Fibroblast of skin of abdomen (primary cell): ENCODE measurements at regions not wholly inside any gene's neighbourhood (a gene's known extent, or its start where the extent isn't known, plus 50 kb on each side); places are given as distances from the start of the nearest gene placed in this dataset.

ENCODE experiments used
- DNase-seq: peaks from one replicate; pipeline ENCODE4 v3.0.0-alpha.2; 2013

DNA sequence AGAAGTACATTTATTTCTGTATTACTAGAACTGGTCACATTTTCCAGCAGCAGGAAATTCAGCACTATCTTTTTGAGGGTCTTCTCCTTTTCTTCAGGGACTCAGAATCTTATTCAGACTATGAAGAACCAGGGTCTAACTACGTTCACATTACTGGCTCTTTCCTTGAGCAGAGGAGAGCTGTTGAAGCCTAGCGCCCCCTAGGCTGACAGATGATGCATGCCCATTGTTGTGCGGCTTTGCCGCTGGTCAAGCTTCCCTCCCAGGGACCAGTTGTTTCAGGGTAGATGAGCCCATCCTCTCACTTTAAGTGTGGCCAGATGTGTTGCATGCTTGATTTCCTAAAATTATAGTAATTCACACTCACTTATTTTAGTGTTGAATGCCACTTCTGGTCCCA is 168.2 kb upstream of the PDGFD start:
- DNase-seq = no peak

- DNase-seq = no peak
Observed at GRCh38 chr11:104329078-104329665, 165.2 kb upstream of the PDGFD start.

GRCh38 chr11:104328512-104328907 is 164.6 kb upstream of the PDGFD start:
- DNase-seq = no peak

DNA sequence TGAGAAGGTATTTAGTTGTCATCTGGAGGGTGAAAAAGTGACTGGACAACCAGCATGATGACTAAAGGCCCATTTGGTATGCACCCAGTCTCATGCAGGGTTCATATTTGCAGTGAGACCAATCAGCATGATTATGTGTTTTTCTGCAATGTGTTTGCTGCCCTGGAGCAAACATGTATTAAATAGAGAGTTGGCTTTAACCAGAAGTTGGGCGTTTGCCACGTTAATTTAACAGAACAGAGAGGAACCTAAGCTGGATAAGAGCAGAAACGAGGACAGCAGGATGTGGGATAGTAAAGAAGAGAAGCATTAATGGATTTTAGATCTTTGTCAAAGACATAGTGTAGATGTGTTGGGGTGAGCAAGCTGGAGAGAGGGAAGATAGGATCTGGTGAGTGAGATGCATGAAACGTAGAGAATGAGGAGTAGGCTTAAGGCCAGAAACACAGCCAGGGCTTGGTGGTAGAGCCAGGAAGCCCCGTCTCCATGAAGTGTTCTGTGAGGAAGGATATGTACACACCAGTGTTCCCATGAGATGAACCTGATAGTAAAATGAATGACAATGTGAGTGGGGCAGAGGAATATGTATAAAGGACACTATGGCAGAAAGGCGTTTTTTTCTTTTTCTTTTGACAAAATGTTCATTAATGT is 164.0 kb upstream of the PDGFD start:
- DNase-seq = no peak

DNA sequence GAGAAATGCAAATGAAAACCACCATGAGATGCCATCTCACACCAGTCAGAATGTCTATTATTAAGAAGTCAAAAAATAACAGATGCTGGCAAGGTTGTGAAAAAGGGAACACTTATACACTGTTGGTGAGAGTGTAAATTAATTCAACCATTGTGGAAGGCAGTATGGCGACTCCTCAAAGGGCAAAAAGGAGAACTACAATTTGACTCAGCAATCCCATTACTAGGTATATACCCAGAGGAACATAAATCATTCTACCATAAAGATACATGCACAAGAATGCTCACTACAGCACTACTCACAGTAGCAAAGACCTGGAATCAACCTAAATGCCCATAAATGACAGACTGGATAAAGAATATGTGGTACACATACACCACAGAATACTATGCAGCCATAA is 161.1 kb upstream of the PDGFD start:
- no peak for DNase-seq

DNA sequence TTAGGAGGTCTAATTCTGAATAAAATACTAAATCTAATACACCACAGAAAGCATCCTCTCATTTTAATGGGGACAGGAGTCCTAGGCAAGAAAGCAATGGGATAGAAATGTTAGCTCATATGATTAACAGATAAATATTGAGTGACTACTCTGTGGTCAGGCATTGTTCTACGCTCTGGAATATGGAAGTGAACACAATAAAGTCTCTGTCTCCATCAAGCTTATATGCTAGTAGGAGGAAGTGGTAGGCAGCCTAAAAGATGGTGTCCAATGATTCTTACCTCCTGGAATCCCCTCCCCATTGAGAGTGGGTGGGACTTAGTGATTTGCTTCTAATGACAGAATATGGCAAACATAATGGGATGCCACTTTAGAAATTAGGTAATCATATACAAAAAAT is 160.3 kb upstream of the PDGFD start:
- no peak for DNase-seq

GRCh38 chr11:104323841-104324240 is 159.9 kb upstream of the PDGFD start:
- no peak for DNase-seq

DNA sequence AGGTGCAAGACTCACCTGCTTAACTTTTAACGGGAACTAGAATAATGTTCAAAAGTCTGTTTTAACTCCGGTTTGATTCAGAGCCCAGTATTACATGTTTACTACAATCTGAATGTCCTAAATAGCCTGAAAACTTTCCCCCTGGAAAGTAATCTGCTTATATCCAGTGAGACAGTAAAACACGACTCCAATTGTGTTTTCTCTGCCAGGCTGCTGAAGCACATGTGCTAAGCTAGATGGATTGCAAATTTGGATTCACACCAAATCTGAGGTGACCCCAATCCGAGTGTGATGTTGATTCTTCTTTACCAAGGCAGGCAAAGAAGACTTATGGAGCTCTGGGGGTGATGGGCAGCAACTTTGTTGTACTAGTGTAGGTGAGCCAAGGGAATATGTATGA is 158.7 kb upstream of the PDGFD start:
- DNase-seq = no peak

GRCh38 chr11:104320956-104321355 is 157.0 kb upstream of the PDGFD start:
- DNase-seq = no peak

- DNase-seq = peak; percentile 16
Observed at GRCh38 chr11:104320097-104320496, 156.2 kb upstream of the PDGFD start.

DNA sequence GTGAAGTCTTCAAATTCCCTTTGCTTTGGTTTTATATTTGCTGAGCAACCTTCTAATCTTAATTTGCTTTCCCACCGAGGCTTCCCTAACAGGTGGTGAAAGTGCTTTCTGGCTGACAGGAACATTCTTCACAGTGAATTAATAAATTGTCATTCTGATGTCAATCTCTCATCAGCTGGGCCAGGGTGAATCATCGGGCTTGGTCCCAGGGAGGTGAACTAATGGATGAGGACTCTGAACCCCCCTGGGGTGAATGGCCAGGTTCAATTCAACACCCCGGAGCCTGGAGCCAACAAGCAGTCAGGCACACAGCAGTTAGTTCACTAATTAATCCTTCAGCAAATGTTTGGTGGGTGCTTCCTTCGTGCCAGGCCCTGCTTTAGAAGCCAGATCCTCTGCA is 155.4 kb upstream of the PDGFD start:
- DNase-seq = no peak

DNA sequence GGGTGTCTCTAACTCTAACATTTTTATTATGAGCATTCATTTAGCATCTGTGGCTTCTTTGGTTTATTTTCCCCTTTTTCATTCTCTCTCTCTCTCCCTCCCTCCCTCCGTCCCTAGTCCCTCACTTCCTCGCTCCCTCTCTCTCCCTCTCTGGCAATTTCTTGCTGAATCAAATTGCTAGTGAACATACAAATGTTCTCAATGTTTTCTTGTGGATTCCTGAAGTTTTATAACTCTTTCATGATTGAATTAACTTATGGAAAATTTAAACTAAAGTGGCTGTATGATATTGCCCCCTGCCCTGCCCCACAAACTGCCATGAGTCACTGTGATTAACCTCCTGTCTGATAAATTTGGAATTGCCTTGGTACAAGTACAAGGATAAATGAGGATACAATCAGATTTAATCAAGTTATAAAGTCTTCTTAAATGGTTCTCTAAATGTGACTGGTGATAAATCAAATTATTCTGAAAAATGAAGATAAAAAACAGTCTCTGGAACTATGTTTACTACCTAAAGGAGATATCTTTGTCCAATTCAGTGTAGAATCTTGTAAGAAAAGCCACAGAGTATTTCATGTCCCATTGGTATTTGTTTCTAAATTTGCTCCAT is 143.0 kb upstream of the PDGFD start:
- DNase-seq = no peak

DNA sequence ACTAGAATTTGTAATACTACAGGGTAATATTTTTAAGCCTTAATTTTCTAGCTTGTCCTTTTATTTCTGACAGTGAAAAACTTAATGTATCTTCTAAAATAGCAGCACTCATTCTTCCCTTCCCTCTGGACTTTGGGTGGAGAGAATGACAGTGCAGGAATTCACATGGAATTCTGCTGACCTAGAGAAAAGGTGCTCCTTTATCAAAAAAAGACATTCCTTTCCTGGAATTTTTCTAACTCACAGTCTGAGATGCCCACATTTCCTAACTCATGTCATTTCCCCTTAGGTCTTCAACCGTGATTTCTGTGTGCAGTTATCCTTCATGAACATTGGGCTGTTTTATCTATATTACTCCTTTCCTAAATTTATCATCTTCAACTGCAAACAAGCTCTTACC is 137.8 kb upstream of the PDGFD start:
- no peak for DNase-seq

DNA sequence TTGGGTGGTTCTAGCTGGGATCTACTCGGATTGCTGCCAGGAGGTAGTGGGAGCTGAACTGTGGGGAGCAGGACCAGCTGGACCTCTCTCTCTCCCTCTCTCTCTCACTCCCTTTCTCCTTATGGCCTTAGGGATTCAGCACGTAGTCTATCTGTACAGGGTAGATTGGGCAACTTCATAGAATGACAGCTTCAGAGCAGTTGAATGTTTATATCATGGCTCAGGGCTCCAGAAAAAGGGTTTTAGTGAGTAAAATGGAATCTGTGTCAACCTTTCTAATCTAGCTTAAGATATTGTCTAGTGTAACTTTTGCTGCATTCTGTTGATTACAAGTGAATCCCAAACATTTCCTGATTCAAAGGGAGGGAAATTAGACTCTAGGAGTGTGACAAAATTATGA is 127.7 kb upstream of the PDGFD start:
- no peak for DNase-seq

GRCh38 chr11:104286129-104286528 is 122.2 kb upstream of the PDGFD start:
- DNase-seq = no peak

GRCh38 chr11:104279587-104279986 is 115.6 kb upstream of the PDGFD start:
- no peak for DNase-seq

- DNase-seq = no peak
Observed at GRCh38 chr11:104275992-104276391, 112.0 kb upstream of the PDGFD start.

DNA sequence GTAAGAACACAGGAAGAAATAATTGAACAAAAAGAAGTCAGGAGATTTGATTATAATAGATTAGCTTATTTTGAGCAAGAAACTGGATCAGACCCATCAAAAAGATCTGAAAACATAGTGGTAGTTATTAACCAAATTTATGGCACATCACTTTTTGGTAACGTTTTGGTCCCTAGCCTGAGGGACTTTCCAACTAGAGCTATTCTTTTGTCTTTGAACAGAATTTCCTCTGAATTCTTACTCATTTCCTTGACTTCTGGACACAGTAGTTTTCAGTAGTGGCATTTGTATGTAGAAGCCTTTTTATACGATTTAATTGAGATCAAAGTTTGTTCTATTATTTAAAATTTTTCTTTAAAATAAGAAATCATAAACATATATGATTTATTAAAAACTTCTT is 96.5 kb upstream of the PDGFD start:
- no peak for DNase-seq

- DNase-seq = no peak
Observed at GRCh38 chr11:104259121-104259610, 95.2 kb upstream of the PDGFD start.

DNA sequence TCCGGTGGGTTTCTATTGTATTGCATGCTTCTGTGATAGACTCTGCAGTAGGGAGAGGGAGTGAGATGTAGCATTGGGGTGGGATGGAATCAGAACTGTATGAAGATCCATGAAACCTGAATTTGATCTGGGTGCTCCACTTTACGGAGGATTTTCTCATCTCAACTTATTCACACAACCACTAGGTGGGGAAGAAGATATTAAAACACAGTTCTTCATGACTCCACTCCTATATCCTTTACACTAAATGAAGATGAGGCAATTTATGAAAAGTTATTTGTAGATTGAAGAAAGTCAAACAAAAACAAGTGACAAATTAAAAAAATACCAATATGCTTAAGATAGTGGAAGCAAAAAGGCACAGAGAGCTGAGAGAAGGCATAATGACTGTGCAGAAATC is 92.6 kb upstream of the PDGFD start:
- DNase-seq = peak; percentile 6

DNA sequence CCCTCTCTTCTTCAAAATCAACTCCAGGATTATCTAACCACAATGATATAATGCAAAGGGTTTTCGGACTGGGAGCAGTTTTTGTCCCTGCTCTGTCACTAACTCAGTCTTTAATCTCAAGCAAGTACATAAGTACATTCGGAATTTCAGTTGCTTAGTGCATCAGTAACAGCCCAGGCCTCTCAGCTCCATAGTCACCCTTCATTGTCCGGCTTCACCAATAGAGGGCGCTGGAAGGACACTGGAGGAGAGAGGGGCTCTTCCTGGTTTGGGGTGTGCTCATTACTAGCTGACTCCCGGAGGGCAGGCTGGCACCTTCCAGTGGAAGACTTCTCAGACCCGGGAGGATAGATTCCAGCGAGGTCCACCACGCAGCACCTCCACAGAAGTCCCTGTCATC is 90.4 kb upstream of the PDGFD start:
- DNase-seq = peak; percentile 37

- no peak for DNase-seq
Observed at GRCh38 chr11:104246590-104246989, 82.6 kb upstream of the PDGFD start.

GRCh38 chr11:104238916-104239315 is 75.0 kb upstream of the PDGFD start:
- DNase-seq = no peak

- no peak for DNase-seq
Observed at GRCh38 chr11:104225047-104225446, 61.1 kb upstream of the PDGFD start.
